GM21619 (cell line): ENCODE measurements at regions not wholly inside any gene's neighbourhood (a gene's known extent, or its start where the extent isn't known, plus 50 kb on each side); places are given as distances from the start of the nearest gene placed in this dataset.

Source experiments
- ATAC-seq: cut with Tn5 transposase; IDR thresholded peaks from one replicate; pipeline ENCODE4 v1.9.1; 2021; ENCODE audit not compliant: unreplicated experiment

- no peak for ATAC-seq
These were observed 509.5 kb upstream of the PAPPA start for GRCh38 chr9:115643948-115644727.

DNA sequence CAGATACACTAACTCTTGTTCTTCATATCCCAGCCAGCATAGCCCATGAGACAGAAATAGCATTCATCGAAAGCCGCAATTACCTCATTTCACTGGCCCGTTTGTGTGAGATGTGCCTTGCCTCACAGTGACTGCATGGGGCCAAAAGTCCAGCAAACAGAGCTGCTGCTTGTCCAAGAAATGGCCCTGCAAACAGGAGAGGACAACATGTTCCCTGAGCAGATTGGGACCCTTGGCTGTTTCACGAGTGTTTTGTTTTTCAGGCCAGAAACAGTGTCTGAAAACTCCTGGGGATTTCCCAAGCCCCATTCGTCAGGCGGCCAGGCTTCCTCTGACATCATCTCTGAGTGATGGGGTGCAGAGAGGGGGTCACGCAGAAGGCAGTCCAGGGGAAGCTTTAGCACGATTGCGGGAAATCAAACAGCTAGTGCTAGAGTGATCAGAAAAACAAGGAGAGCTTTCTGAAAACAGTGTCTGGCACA is 503.6 kb upstream of the PAPPA start:
- ATAC-seq = no peak

GRCh38 chr9:115650768-115651167 is 502.8 kb upstream of the PAPPA start:
- ATAC-seq = no peak

DNA sequence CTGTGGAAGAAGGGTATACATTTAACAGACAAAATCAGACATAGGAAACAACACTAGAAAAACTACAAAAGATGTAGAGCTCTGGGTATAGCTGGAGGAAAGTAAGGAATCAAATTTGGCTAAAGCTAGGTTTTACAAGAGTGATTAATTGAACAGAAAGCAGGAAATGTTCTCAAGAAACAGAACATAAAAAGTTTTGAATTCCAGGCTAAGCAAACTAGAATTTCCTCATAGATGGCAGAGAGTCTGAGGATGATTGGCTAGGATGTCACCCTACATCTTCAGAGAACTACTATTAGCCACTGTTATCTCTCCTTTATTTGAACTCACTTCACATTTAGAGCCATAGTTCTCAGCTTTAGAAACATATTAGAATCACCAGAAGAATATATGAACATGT is 502.1 kb upstream of the PAPPA start:
- no peak for ATAC-seq

- ATAC-seq = no peak
These were observed 500.4 kb upstream of the PAPPA start for GRCh38 chr9:115653171-115653606.

DNA sequence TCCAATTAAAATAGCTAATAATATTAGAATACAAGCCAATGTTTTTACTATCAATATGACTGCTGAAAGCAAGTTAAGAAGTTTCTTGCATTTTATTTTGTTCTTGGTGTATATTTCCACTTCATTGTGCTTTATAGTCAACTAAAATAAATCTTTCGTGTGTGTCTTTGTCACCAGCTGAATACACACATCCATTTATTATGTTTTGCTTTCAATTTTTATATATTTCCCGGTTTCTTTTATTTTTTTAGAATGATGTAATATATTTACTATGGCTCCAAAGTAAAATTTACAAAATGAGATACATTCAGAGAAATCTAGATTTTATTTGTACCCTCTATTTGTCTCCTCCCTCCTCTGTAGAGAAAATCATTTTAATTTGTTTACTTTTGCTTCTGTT is 495.9 kb upstream of the PAPPA start:
- ATAC-seq = no peak

GRCh38 chr9:115665519-115665918 is 488.1 kb upstream of the PAPPA start:
- ATAC-seq = no peak

GRCh38 chr9:115668521-115668920 is 485.1 kb upstream of the PAPPA start:
- ATAC-seq = no peak

DNA sequence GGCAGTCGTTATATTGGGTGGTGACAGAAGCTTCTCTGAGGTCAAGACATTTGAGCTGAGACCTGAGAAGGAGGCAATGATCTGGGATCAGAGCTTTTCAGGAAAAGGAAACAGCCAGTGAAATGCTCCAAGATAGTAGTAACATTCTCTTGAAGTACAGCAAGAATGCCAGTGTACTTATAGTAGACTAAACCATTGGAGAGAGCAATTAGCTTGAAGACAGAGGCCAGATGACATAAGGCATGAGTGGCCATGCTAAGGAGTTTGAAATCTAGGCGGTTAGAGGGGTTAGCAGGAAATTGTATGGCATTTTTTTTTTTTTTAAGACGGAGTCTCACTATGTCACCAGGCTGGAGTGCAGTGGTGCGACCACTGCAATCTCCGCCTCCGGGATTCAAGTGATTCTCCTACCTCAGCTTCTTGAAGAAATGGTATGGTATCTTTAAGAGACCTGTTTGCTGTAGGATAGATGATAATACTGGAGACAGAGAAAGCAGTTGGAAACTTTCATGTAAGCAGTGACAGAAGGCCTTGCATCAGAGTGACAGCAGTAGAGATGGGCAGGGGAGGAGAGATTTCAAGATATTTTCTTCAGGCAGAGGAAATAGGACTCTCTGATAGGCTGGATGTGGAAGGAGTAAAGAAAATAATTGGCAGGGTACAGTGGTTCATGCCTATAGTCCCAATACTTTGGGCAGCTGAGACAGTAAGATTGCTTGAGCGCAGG is 482.2 kb upstream of the PAPPA start:
- no peak for ATAC-seq

GRCh38 chr9:115671963-115672305 is 481.7 kb upstream of the PAPPA start:
- ATAC-seq = no peak

- no peak for ATAC-seq
These were observed 480.9 kb upstream of the PAPPA start for GRCh38 chr9:115672477-115673316.

GRCh38 chr9:115673599-115673998 is 480.0 kb upstream of the PAPPA start:
- ATAC-seq = no peak

GRCh38 chr9:115674091-115674490 is 479.5 kb upstream of the PAPPA start:
- ATAC-seq = no peak

- no peak for ATAC-seq
These were observed 477.8 kb upstream of the PAPPA start for GRCh38 chr9:115675834-115676233.

DNA sequence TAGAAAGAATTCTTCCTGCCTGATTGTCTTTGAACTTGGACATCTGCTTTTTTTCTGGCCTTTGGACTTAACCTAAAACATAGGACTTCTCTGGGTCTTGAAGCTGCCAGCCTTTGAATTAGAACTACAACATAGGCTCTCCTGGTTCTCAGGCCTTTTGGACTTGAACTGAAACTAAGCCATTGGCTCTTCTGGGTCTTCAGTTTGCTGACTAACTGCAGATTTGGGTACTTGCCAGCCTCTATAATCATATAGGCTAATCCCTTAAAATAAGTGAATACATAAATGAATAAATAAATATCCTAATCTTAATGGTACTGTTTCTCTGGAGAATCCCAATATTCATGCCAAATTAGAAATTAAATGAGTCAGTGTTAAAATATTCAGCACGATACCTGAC is 473.4 kb upstream of the PAPPA start:
- ATAC-seq = no peak

- ATAC-seq = no peak
These were observed 472.0 kb upstream of the PAPPA start for GRCh38 chr9:115681585-115681984.

GRCh38 chr9:115686069-115686468 is 467.5 kb upstream of the PAPPA start:
- no peak for ATAC-seq

DNA sequence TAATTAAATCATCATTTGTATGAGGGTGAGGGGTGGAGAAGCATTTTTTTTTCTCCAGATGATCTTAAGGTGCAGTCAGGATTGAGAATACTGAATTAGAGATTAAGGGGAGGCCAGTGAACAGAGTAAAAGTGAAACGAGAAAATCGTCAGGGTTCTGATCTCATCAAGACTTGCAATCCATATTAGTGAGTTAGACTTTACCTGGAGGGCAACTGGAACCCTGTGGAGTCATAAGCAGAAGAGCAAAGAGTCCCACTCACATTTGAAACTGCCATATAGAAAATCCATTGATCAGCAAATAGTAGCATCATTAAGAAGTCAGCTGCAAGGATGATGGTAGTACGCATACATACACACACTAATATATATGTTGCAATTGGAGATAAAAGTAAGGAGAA is 466.2 kb upstream of the PAPPA start:
- ATAC-seq = no peak

DNA sequence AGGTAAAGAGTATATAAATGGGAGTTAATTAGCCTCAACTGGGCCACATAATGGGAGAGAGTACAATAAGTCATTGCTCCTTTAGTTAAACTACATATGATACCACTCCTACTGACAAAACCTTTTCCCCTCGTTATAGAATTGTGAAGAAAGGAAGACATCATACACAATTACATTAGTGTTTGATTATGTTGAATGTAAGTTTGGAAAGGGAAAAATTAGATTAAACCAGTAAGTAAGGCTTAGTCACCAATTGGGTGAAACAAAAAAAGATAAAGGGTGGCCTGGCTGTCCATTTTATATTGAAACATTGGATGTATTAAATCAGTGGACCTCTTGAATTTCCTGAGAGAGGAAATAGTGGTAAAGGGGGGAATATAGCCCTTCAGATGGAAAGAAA is 464.3 kb upstream of the PAPPA start:
- no peak for ATAC-seq

DNA sequence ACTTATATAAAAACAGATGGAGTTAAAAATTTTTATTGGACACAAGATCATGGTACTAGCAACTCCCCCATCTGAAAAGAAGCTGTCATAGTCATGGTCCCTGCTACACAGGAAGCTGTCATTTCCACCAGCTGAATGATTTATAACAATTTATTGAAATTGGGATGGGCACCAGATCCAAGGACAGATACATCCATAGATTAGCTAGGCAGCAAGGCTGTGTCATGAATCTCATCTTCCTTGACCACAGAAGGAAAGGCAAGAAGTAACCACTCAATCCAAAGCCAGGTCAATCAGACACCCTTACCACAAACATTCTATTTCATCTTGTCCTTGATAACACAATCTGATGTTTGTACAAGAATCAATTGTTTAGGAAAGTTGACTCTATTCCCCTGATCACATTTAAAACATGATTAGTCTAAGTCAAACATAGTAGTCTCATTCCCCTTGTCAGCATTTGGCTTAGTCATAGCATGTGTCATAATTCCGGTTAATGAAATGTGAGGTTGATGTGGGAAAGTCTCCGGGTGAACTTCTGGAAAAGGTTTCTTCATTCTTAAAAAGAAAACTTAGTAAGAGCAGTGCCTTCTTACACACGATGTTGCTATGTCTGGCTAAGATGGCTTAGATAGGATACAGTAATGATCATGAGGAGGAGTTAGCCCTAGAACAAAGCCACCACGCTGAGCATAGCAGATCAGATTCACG is 462.6 kb upstream of the PAPPA start:
- no peak for ATAC-seq

DNA sequence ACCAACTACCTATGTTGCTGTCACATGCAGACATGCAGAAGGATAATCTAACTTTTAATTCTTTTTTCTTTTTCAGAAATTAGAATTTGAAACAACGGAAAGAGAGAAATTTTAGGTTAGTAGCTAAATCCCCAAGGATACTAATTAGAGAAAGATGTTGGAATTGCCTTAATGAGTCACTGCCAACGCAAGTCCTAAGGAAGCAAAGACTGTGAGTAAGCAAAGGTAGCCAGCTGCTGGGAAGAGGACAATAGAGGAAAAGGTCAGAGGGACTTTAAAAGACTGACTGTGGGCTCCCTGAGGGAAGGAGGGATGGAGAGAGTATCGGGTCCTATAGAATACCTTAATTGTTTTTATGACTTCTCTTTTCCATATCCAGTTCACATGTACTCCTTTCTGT is 461.9 kb upstream of the PAPPA start:
- no peak for ATAC-seq
